OCI-LY7 (cell line): ENCODE measurements at regions not wholly inside any gene's neighbourhood (a gene's known extent, or its start where the extent isn't known, plus 50 kb on each side); places are given as distances from the start of the nearest gene placed in this dataset.

ENCODE experiments used
- CTCF ChIP-seq: fragments of 200-600 bp; sonication (generic); conservative IDR thresholded peaks from 2 replicates; pipeline ENCODE4 v1.5.1; 2014; ENCODE audit warnings: mild to moderate bottlenecking, antibody characterized with exemption, low read length, moderate library complexity, mixed read lengths
- EZH2phosphoT487 ChIP-seq: fragments of 200-600 bp; sonication (generic); IDR thresholded peaks from 2 replicates; pipeline ENCODE4 v1.6.1; 2018; ENCODE audit warnings: low read depth, borderline replicate concordance, mild to moderate bottlenecking, mixed run types, antibody characterized with exemption, low read length, moderate library complexity, mixed read lengths

GRCh38 chr22:33109514-33110430, 51.6 kb upstream of the SYN3 start:
- TF ChIP-seq CTCF (no peak), EZH2phosphoT487 (no peak)
